OCI-LY7 (cell line): ENCODE measurements at regions not wholly inside any gene's neighbourhood (a gene's known extent, or its start where the extent isn't known, plus 50 kb on each side); places are given as distances from the start of the nearest gene placed in this dataset.

Experiments used
- BruUV-seq: library from RNA; stranded (reverse); fragments of 400-500 nt; replicated peaks from 2 replicates; lab custom pipeline; 2021; lab: Mats Ljungman, UMichigan
- CTCF ChIA-PET: fragments of 300-600 bp; sonication (Branson Sonifier 250); formaldehyde crosslinking; loops from one replicate; lab custom pipeline; 2022; ENCODE audit warnings: antibody characterized with exemption; ENCODE audit not compliant: unreplicated experiment; lab: Charles Lee
- POLR2A ChIA-PET: fragments of 300-600 bp; sonication (Branson Sonifier 250); formaldehyde crosslinking; loops from one replicate; lab custom pipeline; 2022; ENCODE audit warnings: antibody characterized with exemption; lab: Charles Lee
- DNase-seq: peaks from one replicate; pipeline ENCODE4 v3.0.0-alpha.2; 2015; ENCODE audit warnings: low spot score
- H2AFZ ChIP-seq: fragments of 200-600 bp; sonication (generic), shearing (Covaris generic); 2 replicates; pipeline ENCODE4 v1.6.1; 2014; ENCODE audit warnings: mild to moderate bottlenecking, antibody characterized with exemption, low read length, moderate library complexity
- H3K27ac ChIP-seq: fragments of 200-600 bp; sonication (generic); 2 replicates; pipeline ENCODE4 v1.5.1; 2014; ENCODE audit warnings: mixed run types, low read depth, mild to moderate bottlenecking, moderate library complexity, low read length, inconsistent platforms; ENCODE audit not compliant: poor library complexity, severe bottlenecking
- H3K36me3 ChIP-seq: fragments of 200-600 bp; sonication (generic); 2 replicates; pipeline ENCODE4 v1.6.1; 2014; ENCODE audit warnings: mild to moderate bottlenecking, antibody characterized with exemption, low read length, moderate library complexity, mixed read lengths; ENCODE audit not compliant: insufficient read depth
- H3K4me1 ChIP-seq: fragments of 200-600 bp; sonication (generic); 2 replicates; pipeline ENCODE4 v1.5.1; 2014; ENCODE audit warnings: mild to moderate bottlenecking, low read length; ENCODE audit not compliant: insufficient read depth, poor library complexity, severe bottlenecking
- H3K4me2 ChIP-seq: fragments of 200-600 bp; sonication (generic); 2 replicates; pipeline ENCODE4 v1.6.1; 2014; ENCODE audit warnings: mild to moderate bottlenecking, low read length
- H3K4me3 ChIP-seq: fragments of 200-600 bp; sonication (generic); 2 replicates; pipeline ENCODE4 v1.5.1; 2014; ENCODE audit warnings: mild to moderate bottlenecking, low read depth, low read length; ENCODE audit not compliant: poor library complexity, severe bottlenecking
- H3K79me2 ChIP-seq: fragments of 200-600 bp; sonication (generic); 2 replicates; pipeline ENCODE4 v1.6.1; 2016; ENCODE audit warnings: low read depth, mild to moderate bottlenecking, low read length, moderate library complexity, mixed read lengths; ENCODE audit not compliant: insufficient read depth
- H3K9me2 ChIP-seq: fragments of 200-600 bp; sonication (generic); 2 replicates; pipeline ENCODE4 v1.6.1; 2016; ENCODE audit warnings: mild to moderate bottlenecking, low read length, mixed read lengths; ENCODE audit not compliant: insufficient read depth
- H3K9me3 ChIP-seq: fragments of 200-600 bp; sonication (generic); 2 replicates; pipeline ENCODE4 v1.6.1; 2014; ENCODE audit warnings: mild to moderate bottlenecking, mixed run types, low read length, mixed read lengths
- H4K20me1 ChIP-seq: fragments of 200-600 bp; sonication (generic); 2 replicates; pipeline ENCODE4 v1.6.1; 2014; ENCODE audit warnings: mild to moderate bottlenecking, antibody characterized with exemption, low read length, moderate library complexity, mixed read lengths; ENCODE audit not compliant: insufficient read depth
- EZH2phosphoT487 ChIP-seq: fragments of 200-600 bp; sonication (generic); IDR thresholded peaks from 2 replicates; pipeline ENCODE4 v1.6.1; 2018; ENCODE audit warnings: low read depth, borderline replicate concordance, mild to moderate bottlenecking, mixed run types, antibody characterized with exemption, low read length, moderate library complexity, mixed read lengths
- intact Hi-C: fragments of 100-400 bp; cut with micrococcal nuclease; formaldehyde crosslinking; loops from one replicate; pipeline ENCODE4 v1.10.0; 2022; ENCODE audit not compliant: unreplicated experiment
- TF ChIP-seq, protein P1 (sequence below): fragments of 200-600 bp; sonication (generic); conservative IDR thresholded peaks from 2 replicates; pipeline ENCODE4 v1.5.1; 2014; ENCODE audit warnings: mild to moderate bottlenecking, antibody characterized with exemption, low read length, moderate library complexity, mixed read lengths

DNA sequence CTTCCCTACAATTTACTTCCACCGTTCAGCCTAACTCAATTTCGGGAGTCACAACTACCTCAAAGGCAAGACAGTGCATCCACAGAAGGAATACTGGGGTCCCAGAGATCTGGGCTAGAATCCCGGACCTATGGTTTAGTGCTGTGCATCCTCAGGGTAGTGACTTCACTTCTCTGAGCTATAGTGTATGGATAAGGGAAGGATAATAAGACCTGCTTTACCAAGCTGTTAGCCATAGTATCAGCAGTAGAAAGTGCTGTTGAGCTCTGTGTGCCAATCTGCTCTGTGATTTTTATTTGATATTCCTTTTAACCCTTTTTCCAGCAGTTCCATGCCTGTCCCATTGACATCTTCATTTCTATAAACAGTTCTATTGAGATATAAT is 1044.3 kb downstream of the BCL11B start:
- Histone ChIP-seq H3K27ac (no peak overlapping the region), H3K9me2 (no peaks in the 10 kb centered on the region; the same call in 1 of the 2 replicates), H4K20me1 (no peaks in the 10 kb centered on the region), H2AFZ (no peak overlapping the region), H3K4me2 (no peak overlapping the region), H3K79me2 (no peaks in the 10 kb centered on the region), H3K36me3 (no peaks in the 10 kb centered on the region), H3K4me3 (no peak overlapping the region), H3K4me1 (no peaks in the 10 kb centered on the region), H3K9me3 (no peaks in the 10 kb centered on the region)
- POLR2A ChIA-PET = no interaction called here
- intact Hi-C loops = no loop called here
- TF ChIP-seq, protein P1, sequence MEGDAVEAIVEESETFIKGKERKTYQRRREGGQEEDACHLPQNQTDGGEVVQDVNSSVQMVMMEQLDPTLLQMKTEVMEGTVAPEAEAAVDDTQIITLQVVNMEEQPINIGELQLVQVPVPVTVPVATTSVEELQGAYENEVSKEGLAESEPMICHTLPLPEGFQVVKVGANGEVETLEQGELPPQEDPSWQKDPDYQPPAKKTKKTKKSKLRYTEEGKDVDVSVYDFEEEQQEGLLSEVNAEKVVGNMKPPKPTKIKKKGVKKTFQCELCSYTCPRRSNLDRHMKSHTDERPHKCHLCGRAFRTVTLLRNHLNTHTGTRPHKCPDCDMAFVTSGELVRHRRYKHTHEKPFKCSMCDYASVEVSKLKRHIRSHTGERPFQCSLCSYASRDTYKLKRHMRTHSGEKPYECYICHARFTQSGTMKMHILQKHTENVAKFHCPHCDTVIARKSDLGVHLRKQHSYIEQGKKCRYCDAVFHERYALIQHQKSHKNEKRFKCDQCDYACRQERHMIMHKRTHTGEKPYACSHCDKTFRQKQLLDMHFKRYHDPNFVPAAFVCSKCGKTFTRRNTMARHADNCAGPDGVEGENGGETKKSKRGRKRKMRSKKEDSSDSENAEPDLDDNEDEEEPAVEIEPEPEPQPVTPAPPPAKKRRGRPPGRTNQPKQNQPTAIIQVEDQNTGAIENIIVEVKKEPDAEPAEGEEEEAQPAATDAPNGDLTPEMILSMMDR = no peak
- TF ChIP-seq EZH2phosphoT487 = no peak
- BruUV-seq = no TSS peak
- DNase-seq = no peak
- CTCF ChIA-PET = no interaction called here

DNA sequence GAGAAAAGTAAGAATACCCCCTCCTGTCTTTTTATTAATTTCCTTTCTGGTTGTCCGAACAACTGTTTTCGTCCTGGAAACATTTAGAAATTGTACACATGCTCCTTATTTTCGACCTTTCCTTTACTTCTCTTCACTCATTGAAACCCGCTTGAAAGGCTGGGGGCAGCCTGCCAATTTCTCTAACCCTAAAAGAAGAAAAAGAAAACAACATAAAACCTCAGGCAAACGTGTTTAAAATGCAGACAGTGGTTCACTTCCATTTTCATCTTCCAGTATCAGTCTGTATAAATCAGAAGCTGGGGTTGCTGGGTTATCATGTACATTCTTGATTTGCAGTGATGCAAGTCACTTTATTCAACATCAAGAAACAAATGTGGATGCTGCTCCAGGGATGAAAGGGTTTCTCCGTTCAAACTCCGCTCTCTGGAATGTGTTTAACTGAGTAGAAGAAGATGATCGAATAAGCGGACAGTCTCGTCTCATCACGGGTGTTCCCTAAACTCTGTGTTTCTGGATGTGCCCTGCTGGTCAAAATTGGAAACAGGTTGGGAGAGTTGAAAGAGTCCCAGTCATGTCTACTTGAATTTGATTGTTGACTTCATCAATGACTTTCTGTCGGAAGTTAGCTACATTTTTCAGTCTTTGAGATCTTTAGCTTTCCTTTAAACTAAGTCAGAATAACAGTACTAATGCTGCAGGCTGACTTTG is 1042.2 kb downstream of the BCL11B start:
- intact Hi-C loops = no loop called here
- no peak overlapping the region for H2AFZ ChIP-seq
- no peaks in the 10 kb centered on the region for H3K9me3 ChIP-seq
- TF ChIP-seq, protein P1 = no peak
- no peak for TF ChIP-seq EZH2phosphoT487
- H3K4me1 ChIP-seq = no peaks in the 10 kb centered on the region
- H4K20me1 ChIP-seq = no peaks in the 10 kb centered on the region
- H3K9me2 ChIP-seq = no peaks in the 10 kb centered on the region
- H3K4me2 ChIP-seq = no peak overlapping the region
- CTCF ChIA-PET = no interaction called here
- no TSS peak for BruUV-seq
- no peaks in the 10 kb centered on the region for H3K79me2 ChIP-seq
- POLR2A ChIA-PET = interaction anchor here (0.6 to 0.7 kb wide), 3 partner anchors 150 to 975 kb away, joined by 3 to 4 read pairs (median 3); no protein-coding TSS in a partner anchor
- H3K36me3 ChIP-seq = no peaks in the 10 kb centered on the region
- DNase-seq = no peak
- H3K4me3 ChIP-seq = no peak overlapping the region
- H3K27ac ChIP-seq = no peak overlapping the region

DNA sequence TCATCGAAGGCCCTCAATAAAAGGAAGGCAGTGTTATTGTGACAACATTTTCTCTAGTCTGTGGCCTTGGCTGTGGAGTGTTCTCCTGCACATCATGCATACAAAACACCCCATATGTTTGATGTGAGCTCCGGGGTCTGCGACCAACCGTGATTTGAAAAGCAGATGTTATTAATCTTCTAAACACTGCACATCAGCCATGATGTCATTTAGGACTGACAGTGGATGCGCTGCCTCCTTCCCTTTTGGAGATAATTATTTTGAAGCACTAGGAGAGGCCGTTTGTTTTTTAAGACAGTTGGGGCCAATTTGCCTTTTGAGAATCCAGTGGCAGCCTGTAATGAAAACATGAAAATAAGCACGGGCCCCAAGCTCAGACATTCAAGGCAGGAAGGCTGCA is 1041.6 kb downstream of the BCL11B start:
- intact Hi-C loops = no loop called here
- Histone ChIP-seq H3K79me2 (no peaks in the 10 kb centered on the region), H3K9me2 (no peaks in the 10 kb centered on the region), H3K36me3 (no peaks in the 10 kb centered on the region), H3K4me1 (no peaks in the 10 kb centered on the region), H3K9me3 (no peaks in the 10 kb centered on the region), H3K4me3 (no peak overlapping the region), H3K4me2 (no peak overlapping the region), H2AFZ (no peak overlapping the region), H4K20me1 (no peaks in the 10 kb centered on the region), H3K27ac (no peak overlapping the region)
- BruUV-seq = no TSS peak
- no peak for DNase-seq
- no peak for TF ChIP-seq EZH2phosphoT487
- TF ChIP-seq, protein P1 = no peak
- CTCF ChIA-PET = no interaction called here
- POLR2A ChIA-PET = interaction anchor here (0.6 kb wide), 1 partner anchor 628 kb away, joined by 3 read pairs; no protein-coding TSS in a partner anchor
